ENCODE measurements at regions not wholly inside any gene's neighbourhood (a gene's known extent, or its start where the extent isn't known, plus 50 kb on each side); places are given as distances from the start of the nearest gene placed in this dataset.

DNA sequence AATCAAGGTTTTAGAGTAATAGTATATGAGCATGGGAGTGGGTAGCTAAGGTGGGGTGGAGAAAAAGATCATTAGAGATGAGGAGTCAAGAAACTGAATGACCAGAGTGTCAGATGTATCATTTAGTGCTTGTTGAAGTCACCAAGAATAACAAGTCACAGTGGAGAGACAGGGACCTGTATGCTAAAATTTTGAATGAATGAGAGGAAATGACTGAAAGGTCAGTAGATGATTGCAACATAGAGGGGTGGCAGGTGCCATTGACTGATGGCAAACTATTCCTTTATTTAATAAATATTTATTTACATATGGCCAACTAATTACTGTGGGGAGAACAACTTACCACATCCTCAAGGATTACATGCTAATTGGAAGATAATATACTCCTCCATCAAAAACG lies 75.0 kb upstream of the ANKRD28 start:
- TF ChIP-seq, protein P1, sequence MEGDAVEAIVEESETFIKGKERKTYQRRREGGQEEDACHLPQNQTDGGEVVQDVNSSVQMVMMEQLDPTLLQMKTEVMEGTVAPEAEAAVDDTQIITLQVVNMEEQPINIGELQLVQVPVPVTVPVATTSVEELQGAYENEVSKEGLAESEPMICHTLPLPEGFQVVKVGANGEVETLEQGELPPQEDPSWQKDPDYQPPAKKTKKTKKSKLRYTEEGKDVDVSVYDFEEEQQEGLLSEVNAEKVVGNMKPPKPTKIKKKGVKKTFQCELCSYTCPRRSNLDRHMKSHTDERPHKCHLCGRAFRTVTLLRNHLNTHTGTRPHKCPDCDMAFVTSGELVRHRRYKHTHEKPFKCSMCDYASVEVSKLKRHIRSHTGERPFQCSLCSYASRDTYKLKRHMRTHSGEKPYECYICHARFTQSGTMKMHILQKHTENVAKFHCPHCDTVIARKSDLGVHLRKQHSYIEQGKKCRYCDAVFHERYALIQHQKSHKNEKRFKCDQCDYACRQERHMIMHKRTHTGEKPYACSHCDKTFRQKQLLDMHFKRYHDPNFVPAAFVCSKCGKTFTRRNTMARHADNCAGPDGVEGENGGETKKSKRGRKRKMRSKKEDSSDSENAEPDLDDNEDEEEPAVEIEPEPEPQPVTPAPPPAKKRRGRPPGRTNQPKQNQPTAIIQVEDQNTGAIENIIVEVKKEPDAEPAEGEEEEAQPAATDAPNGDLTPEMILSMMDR (IDR thresholded peaks at IDR 0.05): no peak
- no peak for TF ChIP-seq POLR2AphosphoS5 (IDR thresholded peaks at IDR 0.05)
